Neuronal stem cell (in vitro differentiated cells): ENCODE measurements at regions not wholly inside any gene's neighbourhood (a gene's known extent, or its start where the extent isn't known, plus 50 kb on each side); places are given as distances from the start of the nearest gene placed in this dataset.

Experiments used
- DNase-seq: peaks from one replicate; pipeline ENCODE4 v3.0.0-alpha.2; 2013; ENCODE audit warnings: low spot score
- H2AFZ ChIP-seq: one replicate; pipeline ENCODE4 v1.6.1; 2013; ENCODE audit warnings: mild to moderate bottlenecking, low read length, inconsistent platforms
- H2AK5ac ChIP-seq: 2 replicates; pipeline ENCODE4 v1.6.1; 2013; ENCODE audit warnings: low read depth, mild to moderate bottlenecking, inconsistent platforms, low read length, moderate library complexity, mixed read lengths
- H2BK120ac ChIP-seq: 2 replicates; pipeline ENCODE4 v1.6.1; 2013; ENCODE audit warnings: low read depth, mild to moderate bottlenecking, inconsistent platforms, low read length, moderate library complexity, mixed read lengths
- H2BK12ac ChIP-seq: one replicate; pipeline ENCODE4 v1.6.1; 2013; ENCODE audit warnings: low read length, inconsistent platforms
- H2BK15ac ChIP-seq: 2 replicates; pipeline ENCODE4 v1.6.1; 2013; ENCODE audit warnings: mild to moderate bottlenecking, low read length, inconsistent platforms, mixed read lengths
- H2BK5ac ChIP-seq: one replicate; pipeline ENCODE4 v1.6.1; 2013; ENCODE audit warnings: inconsistent platforms, mild to moderate bottlenecking, low read length, moderate library complexity
- H3K14ac ChIP-seq: one replicate; pipeline ENCODE4 v1.6.1; 2013; ENCODE audit warnings: low read length, inconsistent platforms
- H3K18ac ChIP-seq: 2 replicates; pipeline ENCODE4 v1.6.1; 2013; ENCODE audit warnings: low read length, inconsistent platforms
- H3K23ac ChIP-seq: 2 replicates; pipeline ENCODE4 v1.6.1; 2013; ENCODE audit warnings: low read depth, mild to moderate bottlenecking, mixed read lengths, low read length, inconsistent platforms; ENCODE audit not compliant: poor library complexity
- H3K27ac ChIP-seq: replicated peaks from 3 replicates; pipeline ENCODE4 v1.5.1; 2013; ENCODE audit warnings: low read length, inconsistent platforms
- H3K27me3 ChIP-seq, 3 experiments: 2 replicates each; pipeline ENCODE4 v1.6.1; 2013; ENCODE audit warnings: low read length in 3 of 3, mild to moderate bottlenecking in 2 of 3, inconsistent platforms in 1 of 3, low read depth in 1 of 3, mixed read lengths in 1 of 3, moderate library complexity in 1 of 3; ENCODE audit not compliant: control insufficient read depth in 3 of 3, insufficient read depth in 3 of 3
- H3K36me3 ChIP-seq, 2 donors: replicated peaks in 1 of 2; 2 replicates each; pipeline ENCODE4 v1.6.1; 2013; ENCODE audit warnings: low read length in 2 of 2; ENCODE audit not compliant: control insufficient read depth in 2 of 2, insufficient read depth in 2 of 2
- H3K4ac ChIP-seq: 2 replicates; pipeline ENCODE4 v1.6.1; 2013; ENCODE audit warnings: inconsistent platforms, mild to moderate bottlenecking, low read length, moderate library complexity
- H3K4me1 ChIP-seq, 2 donors: 1 replicate in 1 of 2; 2 replicates in 1 of 2; pipeline ENCODE4 v1.6.1; 2013; ENCODE audit warnings: low read length in 2 of 2, low read depth in 1 of 2; ENCODE audit not compliant: control insufficient read depth in 2 of 2, insufficient read depth in 1 of 2
- H3K4me2 ChIP-seq: one replicate; pipeline ENCODE4 v1.6.1; 2013; ENCODE audit warnings: mild to moderate bottlenecking, low read length, inconsistent platforms; ENCODE audit not compliant: insufficient read depth, poor library complexity, severe bottlenecking
- H3K4me3 ChIP-seq, 2 donors: 2 replicates each; pipeline ENCODE4 v1.5.1; 2013; ENCODE audit warnings: low read length in 2 of 2, mild to moderate bottlenecking in 2 of 2, inconsistent platforms in 1 of 2, moderate library complexity in 1 of 2
- H3K79me1 ChIP-seq: one replicate; pipeline ENCODE4 v1.6.1; 2013; ENCODE audit warnings: low read depth, mild to moderate bottlenecking, inconsistent platforms, low read length, moderate library complexity
- H3K9ac ChIP-seq: one replicate; pipeline ENCODE4 v1.6.1; 2013; ENCODE audit warnings: mild to moderate bottlenecking, low read depth, low read length, inconsistent platforms; ENCODE audit not compliant: poor library complexity
- H3K9me3 ChIP-seq, 2 donors: replicated peaks in 1 of 2; 2 replicates each; pipeline versions ENCODE3 to v1.6.1; 2013; ENCODE audit warnings: low read length in 2 of 2, mild to moderate bottlenecking in 2 of 2, inconsistent platforms in 1 of 2, low read depth in 1 of 2, mixed read lengths in 1 of 2, moderate library complexity in 1 of 2; ENCODE audit not compliant: control insufficient read depth in 2 of 2, insufficient read depth in 1 of 2
- H4K8ac ChIP-seq: one replicate; pipeline ENCODE4 v1.6.1; 2013; ENCODE audit warnings: low read depth, mild to moderate bottlenecking, inconsistent platforms, low read length, moderate library complexity
- H4K91ac ChIP-seq: one replicate; pipeline ENCODE4 v1.6.1; 2013; ENCODE audit warnings: low read length, low read depth, mild to moderate bottlenecking, inconsistent platforms; ENCODE audit not compliant: poor library complexity
- WGBS, 2 donors: extraction: QIAGEN DNeasy Blood & Tissue Kit; methylation state at CpG; one replicate each; pipeline ENCODE4 v1.1.7; 2013; ENCODE audit warnings: missing lambda C conversion rate in 2 of 2, mixed read lengths in 1 of 2; ENCODE audit not compliant: insufficient read length in 2 of 2, insufficient replicate concordance in 1 of 2; ENCODE audit errors: extremely low coverage in 2 of 2; 5-methylcytosine and 5-hydroxymethylcytosine counted together

DNA sequence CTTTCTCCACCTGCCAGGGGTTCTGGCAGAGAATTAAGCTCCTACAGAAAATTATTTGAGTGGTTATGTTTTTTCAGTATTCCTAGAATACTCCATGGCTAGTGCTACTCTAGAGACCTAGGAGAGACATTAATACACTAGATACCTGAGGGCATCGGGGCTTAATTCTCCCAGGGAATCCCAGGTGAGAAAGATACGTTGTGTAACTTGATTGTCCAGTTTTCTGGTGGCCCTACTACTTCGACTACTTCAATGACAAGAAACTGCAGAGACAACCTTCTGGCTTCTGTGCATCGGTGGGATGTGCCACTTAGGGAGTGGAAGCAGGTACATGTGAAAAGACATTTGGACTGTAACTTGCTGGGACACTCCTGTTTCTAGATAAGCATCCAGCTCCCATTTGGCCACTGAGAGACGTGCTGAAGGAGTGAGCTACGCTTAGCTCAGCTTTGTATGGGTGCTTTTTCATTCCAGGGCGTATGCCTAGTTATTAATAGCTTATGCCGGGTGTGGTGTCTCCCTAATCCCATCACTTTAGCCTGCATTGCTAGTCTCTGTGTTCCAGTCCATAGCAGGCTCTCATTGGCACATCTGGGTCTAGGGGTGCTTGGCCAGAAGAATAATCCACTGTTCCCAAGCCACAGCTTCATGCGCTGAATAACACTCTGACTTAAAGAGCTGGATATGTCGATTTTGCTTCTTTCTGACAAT, 300.7 kb downstream of the SIPA1L2 start:
- Histone ChIP-seq H2BK15ac (no peak overlapping the region), H4K8ac (no peak overlapping the region), H3K4me2 (no peak overlapping the region), H2AFZ (no peak overlapping the region), H3K18ac (no peak overlapping the region), H3K27ac (no peak overlapping the region), H3K4ac (no peak overlapping the region), H3K9ac (no peak overlapping the region), H3K23ac (no peak overlapping the region), H3K14ac (no peak overlapping the region), H3K79me1 (no peaks in the 10 kb centered on the region), H3K4me1 (peaks cover 6 to 10% of the 10 kb centered on the region in 2 donors), H2AK5ac (no peak overlapping the region), H3K27me3 (no peaks in the 10 kb centered on the region), H3K36me3 (no peaks in the 10 kb centered on the region), H4K91ac (no peak overlapping the region), H2BK120ac (no peak overlapping the region), H3K4me3 (no peak overlapping the region), H2BK5ac (no peak overlapping the region), H3K9me3 (peaks cover 3% of the 10 kb centered on the region in 2 donors), H2BK12ac (no peak overlapping the region)
- DNase-seq: no peak
- WGBS, 2 donors: no CpG with 5 or more reads among the region's 10 CpGs

DNA sequence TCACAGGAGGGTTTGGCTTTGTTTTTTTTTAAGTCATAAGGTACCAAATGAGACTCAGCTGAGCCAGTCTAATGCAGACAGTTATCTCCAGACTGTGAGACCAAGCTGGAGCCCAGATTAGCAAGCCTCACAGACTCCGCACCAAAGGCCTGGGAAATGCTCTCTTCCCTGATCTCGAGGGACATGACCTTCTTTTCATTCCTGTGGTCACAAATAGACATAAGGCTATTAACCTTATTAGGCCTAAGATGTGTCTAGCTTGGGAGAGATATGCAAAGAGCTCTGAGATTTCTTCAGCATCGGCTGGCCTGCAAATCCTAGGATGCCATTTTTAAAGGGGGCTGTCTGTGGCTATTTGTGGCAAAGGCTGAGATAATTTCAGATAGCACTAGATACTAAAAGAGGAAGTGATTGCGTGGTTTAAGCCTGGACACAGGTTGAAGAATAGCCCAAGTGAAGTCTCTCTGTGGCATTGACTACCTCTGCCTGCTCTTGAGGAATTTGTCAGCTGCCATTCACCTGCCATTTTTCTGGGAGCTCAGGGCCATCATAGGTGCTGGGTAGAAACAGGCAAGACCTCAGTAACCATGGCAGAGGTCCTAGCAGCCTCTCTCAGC, 301.3 kb downstream of the SIPA1L2 start:
- Histone ChIP-seq H3K4me2 (no peak overlapping the region), H2BK15ac (no peak overlapping the region), H3K27me3 (no peaks in the 10 kb centered on the region), H2BK120ac (no peak overlapping the region), H2BK5ac (no peak overlapping the region), H3K4me3 (no peak overlapping the region), H3K18ac (no peak overlapping the region), H3K9me3 (peaks cover 3% of the 10 kb centered on the region in 2 donors), H3K4me1 (peaks cover 5 to 10% of the 10 kb centered on the region in 2 donors), H3K4ac (no peak overlapping the region), H3K36me3 (no peaks in the 10 kb centered on the region), H3K79me1 (no peaks in the 10 kb centered on the region), H2AK5ac (no peak overlapping the region), H3K14ac (no peak overlapping the region), H3K9ac (no peak overlapping the region), H4K91ac (no peak overlapping the region), H2BK12ac (no peak overlapping the region), H4K8ac (no peak overlapping the region), H3K23ac (no peak overlapping the region), H2AFZ (no peak overlapping the region), H3K27ac (no peak overlapping the region)
- DNase-seq: no peak
- no CpG with 5 or more reads among the region's 4 CpGs for WGBS, 2 donors

DNA sequence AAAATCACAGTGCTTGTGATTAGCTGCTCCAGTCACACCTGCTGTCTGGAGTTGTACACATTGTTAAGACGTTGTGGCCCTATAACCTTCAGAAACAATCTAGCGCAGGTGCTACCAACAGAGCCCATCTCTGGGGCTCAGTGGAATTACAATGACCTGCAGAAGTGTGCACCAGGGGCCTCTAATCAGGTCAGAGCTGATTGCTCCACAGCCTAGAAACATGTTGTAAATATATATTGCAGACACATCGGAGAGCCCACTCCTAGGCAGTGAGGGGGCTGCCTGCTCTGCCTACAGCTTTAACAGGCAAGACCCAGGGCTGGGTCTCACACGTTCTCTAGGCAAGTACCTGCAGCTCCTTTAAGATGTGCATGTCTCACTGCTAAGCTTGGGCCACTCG, 302.0 kb downstream of the SIPA1L2 start:
- Histone ChIP-seq H3K9me3 (peaks cover 3% of the 10 kb centered on the region in 2 donors), H3K79me1 (no peaks in the 10 kb centered on the region), H2BK120ac (no peak overlapping the region), H3K23ac (no peak overlapping the region), H2AFZ (no peak overlapping the region), H2BK12ac (no peak overlapping the region), H3K4ac (no peak overlapping the region), H2AK5ac (no peak overlapping the region), H4K8ac (no peak overlapping the region), H3K14ac (no peak overlapping the region), H3K4me3 (no peak overlapping the region), H2BK15ac (no peak overlapping the region), H3K9ac (no peak overlapping the region), H2BK5ac (no peak overlapping the region), H3K36me3 (no peaks in the 10 kb centered on the region), H4K91ac (no peak overlapping the region), H3K27me3 (no peaks in the 10 kb centered on the region), H3K27ac (no peak overlapping the region), H3K4me1 (peaks cover 0 to 10% of the 10 kb centered on the region in 2 donors), H3K18ac (peak overlapping the region; percentile 74), H3K4me2 (no peak overlapping the region)
- no CpG with 5 or more reads among the region's 5 CpGs for WGBS, 2 donors
- DNase-seq: no peak

DNA sequence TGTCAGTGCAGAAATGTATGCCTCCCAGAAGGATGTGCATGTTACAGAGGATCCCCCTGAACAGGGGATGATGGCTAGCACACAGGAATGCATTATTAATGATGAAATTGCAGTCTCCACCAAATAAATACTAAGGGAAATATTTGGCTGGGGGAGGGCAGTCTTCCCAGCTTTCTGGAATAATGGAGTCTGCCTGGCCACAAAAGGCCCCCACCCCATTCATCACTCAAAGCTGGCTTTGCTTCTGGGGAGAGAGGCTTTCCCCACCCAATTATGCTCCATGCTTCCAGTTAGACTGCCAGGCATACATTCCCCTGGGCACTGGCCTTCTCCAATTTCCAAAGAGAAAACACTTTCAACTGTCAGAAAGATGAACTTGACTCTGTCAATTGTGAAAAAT, 302.7 kb downstream of the SIPA1L2 start:
- H2BK5ac ChIP-seq: no peak overlapping the region
- H4K8ac ChIP-seq: no peak overlapping the region
- H3K36me3 ChIP-seq: no peaks in the 10 kb centered on the region
- no peak overlapping the region for H3K9ac ChIP-seq
- no peak overlapping the region for H2BK120ac ChIP-seq
- no peak overlapping the region for H2BK15ac ChIP-seq
- H3K18ac ChIP-seq: no peak overlapping the region
- no peak overlapping the region for H2AK5ac ChIP-seq
- no peak overlapping the region for H3K4ac ChIP-seq
- no peaks in the 10 kb centered on the region for H3K79me1 ChIP-seq
- no peak overlapping the region for H3K23ac ChIP-seq
- DNase-seq: no peak
- peaks cover 0 to 10% of the 10 kb centered on the region in 2 donors for H3K4me1 ChIP-seq
- no peak overlapping the region for H3K14ac ChIP-seq
- no peak overlapping the region for H4K91ac ChIP-seq
- H3K4me2 ChIP-seq: no peak overlapping the region
- H3K9me3 ChIP-seq: peaks cover 3% of the 10 kb centered on the region in 2 donors
- H2BK12ac ChIP-seq: no peak overlapping the region
- H3K4me3 ChIP-seq: no peak overlapping the region
- no peaks in the 10 kb centered on the region for H3K27me3 ChIP-seq
- H2AFZ ChIP-seq: no peak overlapping the region
- no peak overlapping the region for H3K27ac ChIP-seq
